ENCODE measurements at regions not wholly inside any gene's neighbourhood (a gene's known extent, or its start where the extent isn't known, plus 50 kb on each side); places are given as distances from the start of the nearest gene placed in this dataset.

DNA sequence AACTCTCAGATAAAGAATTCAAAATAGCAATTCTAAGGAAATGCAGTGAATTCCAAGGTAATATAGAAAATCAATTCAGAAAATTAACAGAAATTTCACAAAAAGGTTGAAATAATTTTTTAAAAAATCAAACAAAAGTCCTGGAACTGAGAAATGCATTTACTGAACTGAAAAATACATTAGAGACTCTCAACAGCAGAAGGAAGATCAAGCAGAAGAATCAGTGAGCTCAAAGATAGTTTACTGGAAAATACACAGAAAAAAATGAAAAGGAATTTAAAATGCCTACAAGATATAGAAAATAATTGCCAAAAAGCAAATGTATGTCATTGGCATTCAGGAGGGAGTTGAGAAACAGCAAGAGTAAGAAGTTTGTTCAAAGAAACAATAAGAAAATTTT is 107.3 kb downstream of the BUD13 start:
- H3K4me1 Mint-ChIP-seq (ENCODE audit: unreplicated experiment) = no peaks in the 10 kb centered on the region
- H3K4me3 Mint-ChIP-seq (ENCODE audit: unreplicated experiment) = no peak overlapping the region
- TF ChIP-seq, protein P1, sequence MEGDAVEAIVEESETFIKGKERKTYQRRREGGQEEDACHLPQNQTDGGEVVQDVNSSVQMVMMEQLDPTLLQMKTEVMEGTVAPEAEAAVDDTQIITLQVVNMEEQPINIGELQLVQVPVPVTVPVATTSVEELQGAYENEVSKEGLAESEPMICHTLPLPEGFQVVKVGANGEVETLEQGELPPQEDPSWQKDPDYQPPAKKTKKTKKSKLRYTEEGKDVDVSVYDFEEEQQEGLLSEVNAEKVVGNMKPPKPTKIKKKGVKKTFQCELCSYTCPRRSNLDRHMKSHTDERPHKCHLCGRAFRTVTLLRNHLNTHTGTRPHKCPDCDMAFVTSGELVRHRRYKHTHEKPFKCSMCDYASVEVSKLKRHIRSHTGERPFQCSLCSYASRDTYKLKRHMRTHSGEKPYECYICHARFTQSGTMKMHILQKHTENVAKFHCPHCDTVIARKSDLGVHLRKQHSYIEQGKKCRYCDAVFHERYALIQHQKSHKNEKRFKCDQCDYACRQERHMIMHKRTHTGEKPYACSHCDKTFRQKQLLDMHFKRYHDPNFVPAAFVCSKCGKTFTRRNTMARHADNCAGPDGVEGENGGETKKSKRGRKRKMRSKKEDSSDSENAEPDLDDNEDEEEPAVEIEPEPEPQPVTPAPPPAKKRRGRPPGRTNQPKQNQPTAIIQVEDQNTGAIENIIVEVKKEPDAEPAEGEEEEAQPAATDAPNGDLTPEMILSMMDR (IDR thresholded peaks at IDR 0.05) = no peak
- peaks cover 11% of the 10 kb centered on the region for H3K9me3 Mint-ChIP-seq (ENCODE audit: unreplicated experiment)
- peaks cover 24% of the 10 kb centered on the region for H3K27me3 Mint-ChIP-seq (ENCODE audit: unreplicated experiment)
- no peak overlapping the region for H3K27ac Mint-ChIP-seq (ENCODE audit: unreplicated experiment)
- no peaks in the 10 kb centered on the region for H3K36me3 Mint-ChIP-seq (ENCODE audit: unreplicated experiment)
- no peak for DNase-seq (ENCODE audit: extremely low spot score, unreplicated experiment)

DNA sequence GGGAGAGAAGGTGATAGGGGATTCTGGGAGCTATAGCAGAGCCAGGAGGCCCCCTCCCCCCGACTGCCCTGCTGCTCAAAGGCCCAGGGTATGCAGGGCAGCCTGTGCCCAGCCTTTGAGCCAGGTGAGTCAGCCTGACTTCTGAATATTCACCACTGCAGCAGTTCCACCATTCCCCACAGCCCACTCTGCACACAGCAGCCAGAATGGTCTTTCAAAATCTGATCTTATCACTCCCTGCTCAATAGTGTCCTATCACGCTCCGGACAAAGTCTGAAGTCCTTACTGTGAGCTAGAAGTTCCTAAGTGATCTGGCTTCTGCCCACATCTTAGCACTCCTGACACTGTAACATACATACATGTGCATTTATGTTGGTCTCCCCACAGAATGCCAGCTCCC is 111.7 kb downstream of the BUD13 start:
- Mint-ChIP-seq H3K4me3 (ENCODE audit: unreplicated experiment) (no peak overlapping the region), H3K36me3 (ENCODE audit: unreplicated experiment) (no peaks in the 10 kb centered on the region), H3K4me1 (ENCODE audit: unreplicated experiment) (no peaks in the 10 kb centered on the region), H3K9me3 (ENCODE audit: unreplicated experiment) (peaks cover 11% of the 10 kb centered on the region), H3K27me3 (ENCODE audit: unreplicated experiment) (peaks cover 11% of the 10 kb centered on the region), H3K27ac (ENCODE audit: unreplicated experiment) (no peak overlapping the region)
- DNase-seq (ENCODE audit: extremely low spot score, unreplicated experiment) = no peak
- TF ChIP-seq, protein P1 (IDR thresholded peaks at IDR 0.05) = no peak

DNA sequence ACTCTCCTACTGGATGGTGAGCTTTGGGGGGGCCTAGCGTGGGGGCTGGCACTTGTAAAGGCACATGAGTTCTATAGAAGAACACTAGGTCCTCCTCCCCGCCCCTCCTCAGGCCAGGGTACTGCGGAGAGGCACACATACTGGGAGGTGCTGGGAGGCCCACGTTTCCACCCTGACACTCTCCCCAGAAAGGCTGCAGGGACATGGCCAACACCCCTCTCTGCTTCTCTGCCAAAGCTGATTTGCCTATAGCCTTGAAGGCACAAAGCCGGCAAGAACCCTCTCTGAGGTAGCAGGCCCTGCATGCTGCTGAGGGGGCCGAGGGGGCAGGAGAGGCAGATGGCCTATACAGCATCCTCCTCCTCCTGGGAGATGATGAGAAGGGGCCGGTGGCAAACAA is 112.8 kb downstream of the BUD13 start:
- H3K27ac Mint-ChIP-seq (ENCODE audit: unreplicated experiment) = no peak overlapping the region
- no peaks in the 10 kb centered on the region for H3K36me3 Mint-ChIP-seq (ENCODE audit: unreplicated experiment)
- peaks cover under 1% of the 10 kb centered on the region for H3K27me3 Mint-ChIP-seq (ENCODE audit: unreplicated experiment)
- no peak for DNase-seq (ENCODE audit: extremely low spot score, unreplicated experiment)
- peaks cover under 1% of the 10 kb centered on the region for H3K9me3 Mint-ChIP-seq (ENCODE audit: unreplicated experiment)
- H3K4me1 Mint-ChIP-seq (ENCODE audit: unreplicated experiment) = no peaks in the 10 kb centered on the region
- TF ChIP-seq, protein P1 (IDR thresholded peaks at IDR 0.05) = no peak
- H3K4me3 Mint-ChIP-seq (ENCODE audit: unreplicated experiment) = no peak overlapping the region

DNA sequence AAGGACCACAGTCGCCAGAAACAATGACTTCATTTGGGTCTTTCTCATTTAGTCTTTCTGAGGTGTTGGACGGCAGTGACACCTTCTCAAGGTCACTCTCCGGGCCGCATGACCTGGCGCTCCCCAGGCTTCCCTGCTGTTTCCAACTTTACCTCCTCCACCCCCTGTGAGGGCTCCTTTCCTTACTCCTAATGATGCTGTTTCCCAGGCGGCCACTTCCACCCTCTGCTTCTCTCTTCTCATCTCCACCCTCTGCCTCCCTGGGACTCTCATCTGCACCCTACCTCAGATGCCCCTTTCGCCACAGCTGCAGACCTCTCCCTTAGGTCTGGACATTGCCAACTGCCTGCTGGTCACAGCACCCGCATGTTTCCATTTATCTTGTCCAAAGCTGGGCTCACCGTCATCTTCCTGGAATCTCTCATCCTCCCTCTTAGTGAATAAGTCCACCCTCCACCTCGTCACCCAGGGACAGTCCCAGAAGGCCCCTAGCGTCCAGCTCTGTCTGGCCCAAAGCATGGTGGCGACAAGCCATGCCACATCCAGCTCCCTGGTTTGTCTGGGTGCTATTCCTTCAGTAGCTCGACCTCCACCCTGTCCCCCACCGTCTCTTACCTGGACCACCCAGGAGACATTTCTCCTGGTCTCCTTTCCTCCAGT is 113.8 kb downstream of the BUD13 start:
- Mint-ChIP-seq H3K27me3 (ENCODE audit: unreplicated experiment) (no peaks in the 10 kb centered on the region), H3K9me3 (ENCODE audit: unreplicated experiment) (no peaks in the 10 kb centered on the region), H3K4me3 (ENCODE audit: unreplicated experiment) (no peak overlapping the region), H3K27ac (ENCODE audit: unreplicated experiment) (no peak overlapping the region), H3K36me3 (ENCODE audit: unreplicated experiment) (no peaks in the 10 kb centered on the region), H3K4me1 (ENCODE audit: unreplicated experiment) (no peaks in the 10 kb centered on the region)
- DNase-seq (ENCODE audit: extremely low spot score, unreplicated experiment) = no peak
- TF ChIP-seq, protein P1 (IDR thresholded peaks at IDR 0.05) = no peak

DNA sequence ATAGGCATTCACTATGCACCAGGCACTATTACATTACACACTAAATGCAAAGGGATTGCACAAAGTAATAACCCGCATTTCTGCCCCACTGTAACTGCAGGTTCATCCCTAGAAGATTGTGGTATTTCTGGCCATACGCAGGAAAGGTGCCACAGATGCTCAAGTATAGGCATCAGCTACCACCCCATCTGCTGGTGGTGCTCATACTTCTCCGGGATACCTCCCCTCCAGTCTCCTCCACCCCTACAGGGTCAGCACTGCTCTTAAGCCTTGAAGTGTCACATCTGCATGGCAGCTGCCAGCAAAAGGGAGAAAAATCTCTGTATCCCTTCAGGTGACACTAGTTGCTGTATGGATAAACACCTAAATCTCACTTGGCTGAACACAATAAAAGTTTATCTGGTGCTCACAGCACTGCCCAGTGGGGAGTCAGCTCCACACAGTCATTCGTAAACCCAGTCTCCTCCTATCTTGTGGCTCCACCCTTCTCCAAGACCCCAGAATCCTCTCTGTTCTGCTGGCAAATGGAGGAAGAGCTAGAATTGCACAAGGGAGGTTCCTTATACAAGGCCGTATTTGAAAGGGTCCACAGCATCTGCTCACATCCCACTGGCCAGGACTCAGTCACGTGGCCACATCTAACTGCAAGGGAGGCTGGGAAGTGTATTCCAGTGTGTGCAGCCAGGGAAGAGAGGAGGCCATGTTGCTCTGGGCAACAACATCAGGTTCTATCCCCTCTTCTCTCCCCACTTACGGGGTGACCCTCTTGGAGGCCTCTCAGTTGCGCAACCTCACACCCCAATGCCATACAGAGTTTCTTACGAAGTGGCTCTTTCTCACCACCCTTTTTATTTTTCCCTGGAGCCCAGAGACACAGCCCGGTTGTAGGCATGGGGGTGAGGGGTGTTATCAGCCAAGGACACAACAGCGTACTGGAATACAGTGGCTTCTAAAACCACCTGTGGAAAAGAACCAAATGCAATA is 114.7 kb downstream of the BUD13 start:
- H3K4me1 Mint-ChIP-seq (ENCODE audit: unreplicated experiment) = no peaks in the 10 kb centered on the region
- DNase-seq (ENCODE audit: extremely low spot score, unreplicated experiment) = no peak
- no peaks in the 10 kb centered on the region for H3K36me3 Mint-ChIP-seq (ENCODE audit: unreplicated experiment)
- H3K9me3 Mint-ChIP-seq (ENCODE audit: unreplicated experiment) = no peaks in the 10 kb centered on the region
- no peak overlapping the region for H3K27ac Mint-ChIP-seq (ENCODE audit: unreplicated experiment)
- no peak overlapping the region for H3K4me3 Mint-ChIP-seq (ENCODE audit: unreplicated experiment)
- TF ChIP-seq, protein P1 (IDR thresholded peaks at IDR 0.05) = no peak
- H3K27me3 Mint-ChIP-seq (ENCODE audit: unreplicated experiment) = no peaks in the 10 kb centered on the region
